Gastrocnemius medialis (tissue), 4 donors: ENCODE measurements at regions not wholly inside any gene's neighbourhood (a gene's known extent, or its start where the extent isn't known, plus 50 kb on each side); places are given as distances from the start of the nearest gene placed in this dataset.

Source experiments
- ATAC-seq, 2 donors: fragments of 150-250 bp; one replicate each; pipeline ENCODE4 v1.9.1; 2016
- DNase-seq, 2 donors: peaks; one replicate each; pipeline ENCODE4 v3.0.0-alpha.2; 2019
- H3K27ac ChIP-seq, 4 donors: fragments of 200-600 bp; sonication (generic); 1 replicate in 1 of 4; 2 replicates in 3 of 4; pipeline ENCODE4 v1.5.1; 2016 to 2018; ENCODE audit warnings: mild to moderate bottlenecking in 2 of 4, moderate library complexity in 1 of 4
- H3K27me3 ChIP-seq, 3 donors: fragments of 200-600 bp; sonication (generic) in 2 of 3; 1 replicate in 1 of 3; 2 replicates in 2 of 3; pipeline versions ENCODE4 v1.5.1 to v1.6.0; 2016 to 2019; ENCODE audit warnings: mild to moderate bottlenecking in 1 of 3, moderate library complexity in 1 of 3
- H3K36me3 ChIP-seq, 2 donors: fragments of 200-600 bp; sonication (generic) in 1 of 2; one replicate each; pipeline ENCODE4 v1.5.1; 2017 to 2018
- H3K4me1 ChIP-seq, 2 donors: fragments of 200-600 bp; sonication (generic) in 1 of 2; one replicate each; pipeline ENCODE4 v1.5.1; 2016 to 2017; ENCODE audit warnings: mild to moderate bottlenecking in 2 of 2
- H3K4me3 ChIP-seq, 4 donors: fragments of 200-600 bp; sonication (generic) in 3 of 4; 1 replicate in 1 of 4; 2 replicates in 3 of 4; pipeline ENCODE4 v1.5.1; 2016 to 2019; ENCODE audit warnings: mild to moderate bottlenecking in 2 of 4
- H3K9me3 ChIP-seq, 3 donors: fragments of 200-600 bp; sonication (generic) in 2 of 3; 1 replicate in 1 of 3; 2 replicates in 2 of 3; pipeline ENCODE4 v1.5.1; 2016 to 2019
- POLR2A ChIP-seq, 2 donors: fragments of 450-650 bp; IDR thresholded peaks; one replicate each; pipeline ENCODE4 v1.6.1; 2017; ENCODE audit warnings: antibody characterized with exemption in 2 of 2, mild to moderate bottlenecking in 2 of 2, moderate library complexity in 2 of 2
- in situ Hi-C, 4 donors: fragments of 200-750 bp; cut with MboI; loops; one replicate each; pipeline versions ENCODE4 v1.15.0 to v1.8.0; 2017; ENCODE audit warnings: low sequenced_read_pairs in 4 of 4
- intact Hi-C: fragments of 100-400 bp; cut with DNase I; formaldehyde crosslinking; loops from one replicate; pipeline ENCODE4 v1.15.1; 2023; ENCODE audit warnings: low total_unique reads
- TF ChIP-seq, protein P1 (sequence below), 5 experiments: fragments of 450-650 bp in 3 of 5; fragments of 200-600 bp in 2 of 5; sonication (generic) in 2 of 5; IDR thresholded peaks in 4 of 5; conservative IDR thresholded peaks in 1 of 5; 1 replicate in 4 of 5; 2 replicates in 1 of 5; pipeline ENCODE4 v1.5.1; 2016 to 2019; ENCODE audit warnings: antibody characterized with exemption in 5 of 5, mild to moderate bottlenecking in 3 of 5, moderate library complexity in 3 of 5

DNA sequence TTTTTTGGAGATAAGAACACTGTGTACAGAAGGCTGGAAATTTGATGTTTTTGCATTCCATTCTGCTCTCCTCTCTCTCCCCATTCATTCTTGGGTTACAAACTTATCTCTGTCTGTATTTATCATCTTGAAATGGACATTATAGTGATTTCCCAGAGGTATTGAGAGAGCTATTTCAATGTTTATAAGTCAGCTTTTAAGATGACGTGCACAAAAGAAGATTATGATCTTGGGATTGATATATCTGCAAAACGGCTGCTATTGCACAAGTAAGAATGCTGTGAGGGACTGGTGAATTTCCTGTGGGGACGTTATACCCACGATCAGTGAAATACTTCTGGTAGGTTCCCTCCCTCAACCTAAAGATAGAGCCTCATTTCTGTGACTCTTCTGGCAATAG lies 61.0 kb upstream of the DTNA start:
- in situ Hi-C loops (loop anchor here in 2 of 4 donors (5.0 to 25.0 kb wide), 3 partner anchors 47 to 112 kb away; no protein-coding TSS in a partner anchor), intact Hi-C loops (loop anchor here (2.0 kb wide), 1 partner anchor 56 kb away; no protein-coding TSS in a partner anchor)
- Histone ChIP-seq H3K9me3 (no peaks in the 10 kb centered on the region), H3K27ac (peak overlapping the region; percentile 84 to 87 (median 86)), H3K36me3 (no peaks in the 10 kb centered on the region), H3K4me1 (peaks cover 58 to 71% of the 10 kb centered on the region in 2 donors), H3K4me3 (peak overlapping the region in 2 of 4 donors; percentile 11 to 17), H3K27me3 (no peaks in the 10 kb centered on the region)
- TF ChIP-seq, protein P1, sequence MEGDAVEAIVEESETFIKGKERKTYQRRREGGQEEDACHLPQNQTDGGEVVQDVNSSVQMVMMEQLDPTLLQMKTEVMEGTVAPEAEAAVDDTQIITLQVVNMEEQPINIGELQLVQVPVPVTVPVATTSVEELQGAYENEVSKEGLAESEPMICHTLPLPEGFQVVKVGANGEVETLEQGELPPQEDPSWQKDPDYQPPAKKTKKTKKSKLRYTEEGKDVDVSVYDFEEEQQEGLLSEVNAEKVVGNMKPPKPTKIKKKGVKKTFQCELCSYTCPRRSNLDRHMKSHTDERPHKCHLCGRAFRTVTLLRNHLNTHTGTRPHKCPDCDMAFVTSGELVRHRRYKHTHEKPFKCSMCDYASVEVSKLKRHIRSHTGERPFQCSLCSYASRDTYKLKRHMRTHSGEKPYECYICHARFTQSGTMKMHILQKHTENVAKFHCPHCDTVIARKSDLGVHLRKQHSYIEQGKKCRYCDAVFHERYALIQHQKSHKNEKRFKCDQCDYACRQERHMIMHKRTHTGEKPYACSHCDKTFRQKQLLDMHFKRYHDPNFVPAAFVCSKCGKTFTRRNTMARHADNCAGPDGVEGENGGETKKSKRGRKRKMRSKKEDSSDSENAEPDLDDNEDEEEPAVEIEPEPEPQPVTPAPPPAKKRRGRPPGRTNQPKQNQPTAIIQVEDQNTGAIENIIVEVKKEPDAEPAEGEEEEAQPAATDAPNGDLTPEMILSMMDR (IDR thresholded peaks at IDR 0.05 in 4 of 5, conservative IDR thresholded peaks at IDR 0.05 in 1 of 5): no peak
- TF ChIP-seq POLR2A (IDR thresholded peaks at IDR 0.05): no peak
- DNase-seq: no peak
- peak in 1 of 2 donors; percentile 37 for ATAC-seq

DNA sequence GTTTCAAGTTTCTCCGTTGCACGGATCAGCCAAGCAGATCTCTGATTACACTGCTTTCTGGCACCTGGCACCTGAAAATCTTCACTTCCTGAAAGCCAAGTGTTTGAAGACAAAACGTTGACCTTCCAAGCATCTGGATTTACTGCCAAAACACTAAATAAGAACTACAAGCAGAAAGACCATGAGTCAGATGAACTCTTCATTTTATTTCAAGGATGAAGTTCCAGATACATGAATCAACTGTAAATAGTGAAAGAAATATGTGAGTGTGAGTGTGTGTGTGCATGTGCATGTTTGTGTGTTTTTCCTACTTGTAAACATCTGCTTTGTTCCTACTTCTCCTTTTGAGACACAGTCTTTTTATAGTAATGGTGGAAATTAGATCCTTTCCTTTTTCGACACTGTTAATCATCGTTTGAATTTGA lies 60.0 kb upstream of the DTNA start:
- Histone ChIP-seq H3K36me3 (no peaks in the 10 kb centered on the region), H3K9me3 (no peaks in the 10 kb centered on the region), H3K27me3 (no peaks in the 10 kb centered on the region), H3K4me1 (peaks cover 50 to 64% of the 10 kb centered on the region in 2 donors), H3K27ac (peak overlapping the region; percentile 84 to 87 (median 86)), H3K4me3 (peak overlapping the region; percentile 11 to 20 (median 15))
- peak; percentile 91 to 92 for ATAC-seq
- TF ChIP-seq POLR2A (IDR thresholded peaks at IDR 0.05): peak in 1 of 2 donors; percentile 25
- TF ChIP-seq, protein P1 (IDR thresholded peaks at IDR 0.05 in 4 of 5, conservative IDR thresholded peaks at IDR 0.05 in 1 of 5): no peak
- in situ Hi-C loops: no loop called here
- peak in 1 of 2 donors; percentile 51 for DNase-seq
- intact Hi-C loops: no loop called here

DNA sequence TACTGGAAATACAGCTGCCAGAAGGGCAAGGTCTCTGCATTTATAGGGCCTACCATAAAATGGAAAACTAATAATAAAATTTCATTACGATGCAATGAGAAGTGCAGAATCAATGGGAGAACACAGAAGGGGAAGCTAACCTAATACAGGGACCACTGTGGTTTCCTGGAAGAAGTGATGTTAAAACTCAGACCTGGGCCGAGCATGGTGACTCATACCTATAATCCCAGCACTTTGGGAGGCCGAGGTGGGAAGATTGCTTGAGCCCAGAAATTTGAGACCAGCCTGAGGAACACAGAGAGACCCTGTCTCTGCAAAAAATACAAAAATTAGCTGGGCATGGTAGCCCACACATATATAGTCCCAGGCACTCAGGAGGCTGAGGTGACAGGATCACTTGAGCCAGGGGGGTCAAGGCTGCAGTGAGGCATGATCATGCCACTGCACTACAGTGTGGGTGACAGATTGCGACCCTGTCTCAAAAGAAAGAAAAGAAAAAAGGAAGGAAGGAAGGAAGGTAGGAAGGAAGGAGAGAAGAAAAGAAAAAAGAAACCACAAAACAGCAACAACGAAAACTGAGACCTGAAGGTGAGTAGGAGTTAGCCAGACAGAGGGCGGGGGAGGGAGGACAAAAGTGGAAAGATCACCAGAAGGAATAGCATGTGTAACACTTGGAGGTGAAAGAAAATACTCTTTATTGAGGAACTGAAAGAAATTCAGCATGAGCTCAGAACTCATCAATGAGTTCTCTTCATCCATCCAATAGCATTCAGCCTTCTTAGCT lies 58.3 kb upstream of the DTNA start:
- TF ChIP-seq, protein P1 (IDR thresholded peaks at IDR 0.05 in 4 of 5, conservative IDR thresholded peaks at IDR 0.05 in 1 of 5): no peak
- no peak for TF ChIP-seq POLR2A (IDR thresholded peaks at IDR 0.05)
- ATAC-seq (no peak), DNase-seq (peak in 1 of 2 donors; percentile 31)
- H3K4me1 ChIP-seq: peaks cover 63 to 78% of the 10 kb centered on the region in 2 donors
- H3K27me3 ChIP-seq: no peaks in the 10 kb centered on the region
- H3K36me3 ChIP-seq: no peaks in the 10 kb centered on the region
- no peak overlapping the region for H3K4me3 ChIP-seq
- peak overlapping the region; percentile 84 to 87 (median 86) for H3K27ac ChIP-seq
- intact Hi-C loops (no loop called here), in situ Hi-C loops (no loop called here)
- H3K9me3 ChIP-seq: no peaks in the 10 kb centered on the region

DNA sequence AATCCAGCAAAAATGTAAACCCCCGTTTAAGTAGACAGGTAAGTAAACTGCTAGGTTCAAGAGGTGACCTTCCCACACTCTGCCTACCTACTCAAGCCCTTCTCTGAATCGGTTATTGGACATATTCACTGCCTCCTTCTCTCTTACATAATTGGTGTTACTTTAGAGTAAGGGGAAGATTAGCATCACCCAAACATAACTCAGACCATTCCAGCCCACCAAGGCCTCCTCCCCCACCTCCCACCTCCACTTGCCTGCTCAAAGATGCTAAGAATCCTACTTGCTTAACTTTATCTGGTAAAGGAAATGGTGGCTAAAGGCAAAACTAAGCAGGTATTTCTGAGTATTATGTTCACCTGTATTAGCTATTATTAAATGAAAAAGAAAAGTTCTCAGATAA lies 55.0 kb upstream of the DTNA start:
- ATAC-seq (no peak), DNase-seq (no peak)
- Histone ChIP-seq H3K27me3 (no peaks in the 10 kb centered on the region), H3K27ac (peak overlapping the region in 3 of 4 donors; percentile 86 to 91 (median 87)), H3K36me3 (no peaks in the 10 kb centered on the region), H3K4me3 (no peak overlapping the region), H3K9me3 (no peaks in the 10 kb centered on the region), H3K4me1 (peaks cover 67 to 87% of the 10 kb centered on the region in 2 donors)
- intact Hi-C loops: no loop called here
- no peak for TF ChIP-seq POLR2A (IDR thresholded peaks at IDR 0.05)
- TF ChIP-seq, protein P1 (IDR thresholded peaks at IDR 0.05 in 4 of 5, conservative IDR thresholded peaks at IDR 0.05 in 1 of 5): no peak
- in situ Hi-C loops: no loop called here
